ENCODE measurements at regions not wholly inside any gene's neighbourhood (a gene's known extent, or its start where the extent isn't known, plus 50 kb on each side); places are given as distances from the start of the nearest gene placed in this dataset.
A peak's percentile ranks its signal among the peaks of the same experiment; 100 is the strongest.

DNA sequence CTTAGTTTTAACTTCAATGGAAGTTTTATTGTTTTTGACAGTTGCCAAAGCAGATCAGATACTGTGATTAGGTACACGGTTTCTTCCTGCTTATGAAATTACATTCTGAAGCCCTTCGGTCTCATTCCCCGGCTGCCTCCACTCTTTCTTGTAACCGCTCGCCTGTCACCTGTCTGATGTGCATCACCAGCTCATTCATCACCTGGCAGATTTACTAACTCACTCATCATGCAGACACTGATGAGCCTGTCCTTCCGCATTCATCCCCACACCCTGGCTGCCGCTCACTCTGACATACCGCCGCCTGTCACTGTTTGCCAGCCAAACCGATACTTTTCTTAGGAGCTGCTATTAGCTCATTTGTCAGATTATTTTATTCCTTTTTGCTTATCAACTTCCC, 82.8 kb upstream of the NSMCE3 start:
- no peak for DNase-seq (ENCODE audit: low read depth in 2 of 2)
- H3K4me3 ChIP-seq (replicated peaks in 1 of 2; ENCODE audit: low read depth in 2 of 2, low read length in 2 of 2), result no peak overlapping the region
- TF ChIP-seq, protein P1, sequence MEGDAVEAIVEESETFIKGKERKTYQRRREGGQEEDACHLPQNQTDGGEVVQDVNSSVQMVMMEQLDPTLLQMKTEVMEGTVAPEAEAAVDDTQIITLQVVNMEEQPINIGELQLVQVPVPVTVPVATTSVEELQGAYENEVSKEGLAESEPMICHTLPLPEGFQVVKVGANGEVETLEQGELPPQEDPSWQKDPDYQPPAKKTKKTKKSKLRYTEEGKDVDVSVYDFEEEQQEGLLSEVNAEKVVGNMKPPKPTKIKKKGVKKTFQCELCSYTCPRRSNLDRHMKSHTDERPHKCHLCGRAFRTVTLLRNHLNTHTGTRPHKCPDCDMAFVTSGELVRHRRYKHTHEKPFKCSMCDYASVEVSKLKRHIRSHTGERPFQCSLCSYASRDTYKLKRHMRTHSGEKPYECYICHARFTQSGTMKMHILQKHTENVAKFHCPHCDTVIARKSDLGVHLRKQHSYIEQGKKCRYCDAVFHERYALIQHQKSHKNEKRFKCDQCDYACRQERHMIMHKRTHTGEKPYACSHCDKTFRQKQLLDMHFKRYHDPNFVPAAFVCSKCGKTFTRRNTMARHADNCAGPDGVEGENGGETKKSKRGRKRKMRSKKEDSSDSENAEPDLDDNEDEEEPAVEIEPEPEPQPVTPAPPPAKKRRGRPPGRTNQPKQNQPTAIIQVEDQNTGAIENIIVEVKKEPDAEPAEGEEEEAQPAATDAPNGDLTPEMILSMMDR (IDR thresholded peaks at IDR 0.05; ENCODE audit: low read depth, low read length), result no peak

- TF ChIP-seq, protein P1 (IDR thresholded peaks at IDR 0.05; ENCODE audit: low read depth, low read length), result no peak
- H3K4me3 ChIP-seq (replicated peaks in 1 of 2; ENCODE audit: low read depth in 2 of 2, low read length in 2 of 2), result no peak overlapping the region
- DNase-seq (ENCODE audit: low read depth in 2 of 2), result no peak
Observed at GRCh38 chr15:29349196-29349595, 79.6 kb upstream of the NSMCE3 start.

DNA sequence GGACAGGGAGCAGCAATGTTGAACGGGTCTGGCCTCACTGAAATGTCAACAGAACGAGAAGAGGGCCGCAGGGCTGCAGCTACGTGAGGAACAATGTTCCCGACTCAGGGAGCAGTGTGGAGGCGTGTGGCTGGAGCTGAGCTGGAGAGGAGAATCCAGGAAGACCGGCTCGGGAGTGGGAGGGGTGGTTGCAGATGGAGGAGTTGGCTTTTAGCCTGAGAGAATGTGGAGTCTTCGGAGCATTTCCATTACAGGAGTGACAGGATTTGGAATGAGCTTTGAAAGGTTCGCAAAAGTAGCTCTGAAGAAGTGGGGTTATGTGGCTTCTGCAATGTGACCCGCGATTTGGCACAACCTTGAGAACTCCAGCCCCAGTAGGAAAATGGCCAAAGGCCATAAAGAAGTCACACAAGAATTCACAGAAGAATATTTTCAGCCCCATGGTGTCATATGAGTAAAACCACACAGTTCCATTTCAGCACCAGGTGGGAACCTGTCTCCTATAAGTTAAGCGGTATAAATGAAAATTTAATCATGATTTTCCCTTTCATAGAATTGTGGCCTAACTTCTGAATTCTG, 78.8 kb upstream of the NSMCE3 start:
- DNase-seq (ENCODE audit: low read depth in 2 of 2), result peak in 1 of 2 donors; percentile 3
- TF ChIP-seq, protein P1 (IDR thresholded peaks at IDR 0.05; ENCODE audit: low read depth, low read length), result no peak
- H3K4me3 ChIP-seq (replicated peaks in 1 of 2; ENCODE audit: low read depth in 2 of 2, low read length in 2 of 2), result no peak overlapping the region

DNA sequence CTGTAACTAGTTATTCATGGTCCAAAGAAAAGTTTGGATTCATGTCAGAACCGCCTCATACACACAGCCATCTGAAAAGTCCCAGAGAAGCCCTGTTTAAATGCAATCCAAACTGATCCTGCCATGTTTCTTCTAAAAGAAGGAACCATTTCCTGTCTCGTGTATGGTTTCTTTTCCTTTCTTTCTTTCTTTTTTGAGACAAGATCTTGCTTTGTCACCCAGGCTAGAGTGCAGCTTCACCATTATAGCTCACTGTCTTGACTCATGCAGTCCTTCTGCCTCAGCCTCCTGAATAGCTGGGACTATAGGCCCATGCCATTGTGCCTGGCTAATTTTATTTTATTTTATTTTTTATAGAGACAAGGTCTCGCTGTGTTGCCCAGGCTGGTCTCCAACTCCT, 77.4 kb upstream of the NSMCE3 start:
- TF ChIP-seq, protein P1 (IDR thresholded peaks at IDR 0.05; ENCODE audit: low read depth, low read length), result no peak
- DNase-seq (ENCODE audit: low read depth in 2 of 2), result no peak
- no peak overlapping the region for H3K4me3 ChIP-seq (replicated peaks in 1 of 2; ENCODE audit: low read depth in 2 of 2, low read length in 2 of 2)

DNA sequence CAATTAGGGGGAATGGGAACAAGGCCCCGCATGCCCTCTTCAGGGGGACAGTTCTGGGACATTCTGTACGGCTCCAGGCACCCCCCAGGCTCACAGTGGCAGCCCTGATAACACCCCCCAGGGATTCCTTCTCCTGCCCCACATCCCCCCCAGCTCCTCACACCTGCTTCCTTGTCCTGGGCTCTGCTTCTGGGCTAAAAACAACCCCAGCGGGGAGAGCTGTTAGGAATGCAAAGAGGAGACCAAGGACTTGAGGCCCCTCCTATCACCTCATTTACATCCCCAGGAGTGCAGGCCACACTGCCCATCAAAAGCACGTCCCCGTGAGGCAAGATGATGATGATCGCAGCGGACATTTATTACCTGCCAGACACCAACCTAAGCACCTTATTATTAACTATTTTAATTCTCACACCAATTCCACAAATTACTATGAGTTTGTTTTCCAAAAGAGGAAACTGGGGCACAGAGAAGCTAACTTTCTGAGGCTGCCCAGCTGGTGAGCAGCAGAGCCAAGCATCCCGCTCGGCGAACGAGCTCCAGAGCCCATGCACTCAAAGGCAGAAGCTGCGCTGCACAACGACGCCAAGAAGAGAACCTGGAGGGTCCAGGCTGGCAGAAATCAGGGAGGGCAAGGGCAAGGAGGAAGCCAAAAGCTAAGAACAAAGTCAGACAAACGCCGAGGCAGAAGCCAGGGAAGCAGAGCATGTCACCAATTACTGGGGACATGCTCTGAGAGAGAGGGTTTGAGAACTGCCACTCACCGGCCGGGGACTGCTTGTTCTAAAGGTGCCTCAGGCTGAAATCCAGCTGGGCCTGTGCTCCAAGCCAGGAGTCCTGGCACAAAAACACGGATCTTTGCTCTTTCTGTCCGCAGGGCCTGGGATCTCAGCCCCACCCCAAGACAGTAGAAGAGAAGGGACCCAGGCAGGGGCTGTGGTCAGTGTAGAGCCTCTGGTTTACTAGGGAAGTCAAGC, 76.2 kb upstream of the NSMCE3 start:
- no peak for DNase-seq (ENCODE audit: low read depth in 2 of 2)
- TF ChIP-seq, protein P1 (IDR thresholded peaks at IDR 0.05; ENCODE audit: low read depth, low read length), result no peak

GRCh38 chr15:29344474-29344873, 74.9 kb upstream of the NSMCE3 start:
- no peak for DNase-seq (ENCODE audit: low read depth in 2 of 2)

More for the DNA sequence above, 76.2 kb upstream of the NSMCE3 start:
- no peak overlapping the region for H3K4me3 ChIP-seq (replicated peaks in 1 of 2; ENCODE audit: low read depth in 2 of 2, low read length in 2 of 2)

More at GRCh38 chr15:29344474-29344873, 74.9 kb upstream of the NSMCE3 start:
- TF ChIP-seq, protein P1 (IDR thresholded peaks at IDR 0.05; ENCODE audit: low read depth, low read length), result no peak
- H3K4me3 ChIP-seq (replicated peaks in 1 of 2; ENCODE audit: low read depth in 2 of 2, low read length in 2 of 2), result no peak overlapping the region

Data from cardiac fibroblast (primary cell).